ENCODE measurements at regions not wholly inside any gene's neighbourhood (a gene's known extent, or its start where the extent isn't known, plus 50 kb on each side); places are given as distances from the start of the nearest gene placed in this dataset.
A peak's percentile ranks its signal among the peaks of the same experiment; 100 is the strongest.

- TF ChIP-seq, protein P1, sequence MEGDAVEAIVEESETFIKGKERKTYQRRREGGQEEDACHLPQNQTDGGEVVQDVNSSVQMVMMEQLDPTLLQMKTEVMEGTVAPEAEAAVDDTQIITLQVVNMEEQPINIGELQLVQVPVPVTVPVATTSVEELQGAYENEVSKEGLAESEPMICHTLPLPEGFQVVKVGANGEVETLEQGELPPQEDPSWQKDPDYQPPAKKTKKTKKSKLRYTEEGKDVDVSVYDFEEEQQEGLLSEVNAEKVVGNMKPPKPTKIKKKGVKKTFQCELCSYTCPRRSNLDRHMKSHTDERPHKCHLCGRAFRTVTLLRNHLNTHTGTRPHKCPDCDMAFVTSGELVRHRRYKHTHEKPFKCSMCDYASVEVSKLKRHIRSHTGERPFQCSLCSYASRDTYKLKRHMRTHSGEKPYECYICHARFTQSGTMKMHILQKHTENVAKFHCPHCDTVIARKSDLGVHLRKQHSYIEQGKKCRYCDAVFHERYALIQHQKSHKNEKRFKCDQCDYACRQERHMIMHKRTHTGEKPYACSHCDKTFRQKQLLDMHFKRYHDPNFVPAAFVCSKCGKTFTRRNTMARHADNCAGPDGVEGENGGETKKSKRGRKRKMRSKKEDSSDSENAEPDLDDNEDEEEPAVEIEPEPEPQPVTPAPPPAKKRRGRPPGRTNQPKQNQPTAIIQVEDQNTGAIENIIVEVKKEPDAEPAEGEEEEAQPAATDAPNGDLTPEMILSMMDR (IDR thresholded peaks at IDR 0.05; ENCODE audit: low read length, missing control alignments), result no peak
- DNase-seq (ENCODE audit: low read depth), result no peak
- no peak overlapping the region for H3K4me3 ChIP-seq (replicated peaks; ENCODE audit: low read depth, low read length)
Measured at GRCh38 chr5:82562696-82563240, 284.6 kb upstream of the RPS23 start.

DNA sequence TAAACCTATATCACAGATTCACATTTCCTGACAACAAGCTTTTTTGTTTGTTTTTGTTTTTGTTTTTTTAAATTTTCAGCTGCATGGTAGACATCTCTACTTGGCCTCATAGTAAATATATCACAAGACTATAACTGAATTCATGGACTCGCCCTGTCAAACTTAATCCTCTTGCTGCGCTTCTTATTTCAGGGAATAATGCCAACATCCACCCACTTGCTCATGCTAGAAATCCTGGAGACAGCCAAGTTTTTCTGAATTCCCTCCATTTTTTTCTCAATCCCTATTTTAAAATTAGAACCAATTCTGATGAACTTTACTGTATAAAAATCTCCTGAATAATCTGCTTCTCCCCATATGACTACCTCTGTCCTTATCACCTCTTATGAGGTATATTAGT, 283.6 kb upstream of the RPS23 start:
- no peak overlapping the region for H3K4me3 ChIP-seq (replicated peaks; ENCODE audit: low read depth, low read length)
- peak; percentile 13 for DNase-seq (ENCODE audit: low read depth)
- TF ChIP-seq, protein P1 (IDR thresholded peaks at IDR 0.05; ENCODE audit: low read length, missing control alignments), result no peak

- no peak overlapping the region for H3K4me3 ChIP-seq (replicated peaks; ENCODE audit: low read depth, low read length)
- no peak for DNase-seq (ENCODE audit: low read depth)
- TF ChIP-seq, protein P1 (IDR thresholded peaks at IDR 0.05; ENCODE audit: low read length, missing control alignments), result no peak
Measured at GRCh38 chr5:82560969-82561368, 282.8 kb upstream of the RPS23 start.

DNA sequence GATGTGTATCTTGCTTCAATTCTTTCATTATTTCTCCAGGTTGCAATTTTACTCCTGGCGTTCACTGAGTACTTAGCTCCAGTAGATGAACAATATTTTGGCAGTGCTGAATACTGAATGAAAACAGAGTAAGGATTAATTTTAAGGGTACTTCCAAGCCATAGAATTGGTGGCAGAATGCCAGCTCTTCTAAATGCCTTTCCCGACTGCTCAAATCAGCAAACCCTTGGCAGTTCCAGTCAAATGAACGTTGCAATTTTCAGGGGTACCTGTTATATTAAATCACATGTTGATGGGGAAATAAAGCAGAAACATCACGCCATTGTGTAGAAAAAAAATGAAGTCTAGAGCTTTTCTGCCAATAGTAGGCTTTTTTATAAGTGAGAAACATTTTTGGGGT, 282.4 kb upstream of the RPS23 start:
- no peak for DNase-seq (ENCODE audit: low read depth)
- TF ChIP-seq, protein P1 (IDR thresholded peaks at IDR 0.05; ENCODE audit: low read length, missing control alignments), result no peak
- no peak overlapping the region for H3K4me3 ChIP-seq (replicated peaks; ENCODE audit: low read depth, low read length)

DNA sequence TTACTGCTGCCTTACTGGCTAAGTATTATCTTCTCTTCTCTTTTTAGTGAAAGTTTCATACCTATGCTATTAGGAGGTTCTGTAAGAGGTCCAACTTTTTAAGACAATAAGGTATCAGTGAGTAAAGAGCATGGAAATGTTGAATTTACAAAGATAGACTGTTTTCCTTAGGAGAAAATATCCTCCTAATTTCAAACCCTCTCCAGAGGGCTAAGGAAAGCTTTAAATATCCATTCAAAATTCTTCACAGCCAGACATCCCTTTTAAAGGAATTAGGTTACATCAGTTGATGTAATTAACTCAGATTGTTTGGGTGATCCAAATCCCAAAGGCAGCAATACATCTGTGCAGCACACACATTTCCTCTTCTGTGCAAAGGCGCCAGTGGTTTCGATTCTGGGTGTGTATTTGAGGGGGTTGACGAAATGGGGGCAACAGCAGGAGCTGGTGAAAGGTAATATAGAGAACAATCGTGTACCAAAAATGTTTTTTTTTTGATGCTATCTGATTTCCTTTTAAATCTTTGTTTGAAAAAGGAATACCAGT, 273.8 kb upstream of the RPS23 start:
- TF ChIP-seq, protein P1 (IDR thresholded peaks at IDR 0.05; ENCODE audit: low read length, missing control alignments), result no peak
- DNase-seq (ENCODE audit: low read depth), result no peak
- H3K4me3 ChIP-seq (replicated peaks; ENCODE audit: low read depth, low read length), result no peak overlapping the region

- DNase-seq (ENCODE audit: low read depth), result no peak
- TF ChIP-seq, protein P1 (IDR thresholded peaks at IDR 0.05; ENCODE audit: low read length, missing control alignments), result no peak
- H3K4me3 ChIP-seq (replicated peaks; ENCODE audit: low read depth, low read length), result no peak overlapping the region
Measured at GRCh38 chr5:82551192-82551591, 273.0 kb upstream of the RPS23 start.

GRCh38 chr5:82549263-82549662, 271.1 kb upstream of the RPS23 start:
- no peak overlapping the region for H3K4me3 ChIP-seq (replicated peaks; ENCODE audit: low read depth, low read length)
- TF ChIP-seq, protein P1 (IDR thresholded peaks at IDR 0.05; ENCODE audit: low read length, missing control alignments), result no peak
- no peak for DNase-seq (ENCODE audit: low read depth)
